Gastrocnemius medialis (tissue), 4 donors: ENCODE measurements at regions not wholly inside any gene's neighbourhood (a gene's known extent, or its start where the extent isn't known, plus 50 kb on each side); places are given as distances from the start of the nearest gene placed in this dataset.

Experiments used
- ATAC-seq, 2 donors: fragments of 150-250 bp; one replicate each; pipeline ENCODE4 v1.9.1; 2016
- DNase-seq, 2 donors: peaks; one replicate each; pipeline ENCODE4 v3.0.0-alpha.2; 2019
- H3K27ac ChIP-seq, 4 donors: fragments of 200-600 bp; sonication (generic); 1 replicate in 1 of 4; 2 replicates in 3 of 4; pipeline ENCODE4 v1.5.1; 2016 to 2018; ENCODE audit warnings: mild to moderate bottlenecking in 2 of 4, moderate library complexity in 1 of 4
- H3K27me3 ChIP-seq, 3 donors: fragments of 200-600 bp; sonication (generic) in 2 of 3; 1 replicate in 1 of 3; 2 replicates in 2 of 3; pipeline versions ENCODE4 v1.5.1 to v1.6.0; 2016 to 2019; ENCODE audit warnings: mild to moderate bottlenecking in 1 of 3, moderate library complexity in 1 of 3
- H3K36me3 ChIP-seq, 2 donors: fragments of 200-600 bp; sonication (generic) in 1 of 2; one replicate each; pipeline ENCODE4 v1.5.1; 2017 to 2018
- H3K4me1 ChIP-seq, 2 donors: fragments of 200-600 bp; sonication (generic) in 1 of 2; one replicate each; pipeline ENCODE4 v1.5.1; 2016 to 2017; ENCODE audit warnings: mild to moderate bottlenecking in 2 of 2
- H3K4me3 ChIP-seq, 4 donors: fragments of 200-600 bp; sonication (generic) in 3 of 4; 1 replicate in 1 of 4; 2 replicates in 3 of 4; pipeline ENCODE4 v1.5.1; 2016 to 2019; ENCODE audit warnings: mild to moderate bottlenecking in 2 of 4
- H3K9me3 ChIP-seq, 3 donors: fragments of 200-600 bp; sonication (generic) in 2 of 3; 1 replicate in 1 of 3; 2 replicates in 2 of 3; pipeline ENCODE4 v1.5.1; 2016 to 2019
- POLR2A ChIP-seq, 2 donors: fragments of 450-650 bp; IDR thresholded peaks; one replicate each; pipeline ENCODE4 v1.6.1; 2017; ENCODE audit warnings: antibody characterized with exemption in 2 of 2, mild to moderate bottlenecking in 2 of 2, moderate library complexity in 2 of 2
- in situ Hi-C, 4 donors: fragments of 200-750 bp; cut with MboI; loops; one replicate each; pipeline versions ENCODE4 v1.15.0 to v1.8.0; 2017; ENCODE audit warnings: low sequenced_read_pairs in 4 of 4
- intact Hi-C: fragments of 100-400 bp; cut with DNase I; formaldehyde crosslinking; loops from one replicate; pipeline ENCODE4 v1.15.1; 2023; ENCODE audit warnings: low total_unique reads
- TF ChIP-seq, protein P1 (sequence below), 5 experiments: fragments of 450-650 bp in 3 of 5; fragments of 200-600 bp in 2 of 5; sonication (generic) in 2 of 5; IDR thresholded peaks in 4 of 5; conservative IDR thresholded peaks in 1 of 5; 1 replicate in 4 of 5; 2 replicates in 1 of 5; pipeline ENCODE4 v1.5.1; 2016 to 2019; ENCODE audit warnings: antibody characterized with exemption in 5 of 5, mild to moderate bottlenecking in 3 of 5, moderate library complexity in 3 of 5

DNA sequence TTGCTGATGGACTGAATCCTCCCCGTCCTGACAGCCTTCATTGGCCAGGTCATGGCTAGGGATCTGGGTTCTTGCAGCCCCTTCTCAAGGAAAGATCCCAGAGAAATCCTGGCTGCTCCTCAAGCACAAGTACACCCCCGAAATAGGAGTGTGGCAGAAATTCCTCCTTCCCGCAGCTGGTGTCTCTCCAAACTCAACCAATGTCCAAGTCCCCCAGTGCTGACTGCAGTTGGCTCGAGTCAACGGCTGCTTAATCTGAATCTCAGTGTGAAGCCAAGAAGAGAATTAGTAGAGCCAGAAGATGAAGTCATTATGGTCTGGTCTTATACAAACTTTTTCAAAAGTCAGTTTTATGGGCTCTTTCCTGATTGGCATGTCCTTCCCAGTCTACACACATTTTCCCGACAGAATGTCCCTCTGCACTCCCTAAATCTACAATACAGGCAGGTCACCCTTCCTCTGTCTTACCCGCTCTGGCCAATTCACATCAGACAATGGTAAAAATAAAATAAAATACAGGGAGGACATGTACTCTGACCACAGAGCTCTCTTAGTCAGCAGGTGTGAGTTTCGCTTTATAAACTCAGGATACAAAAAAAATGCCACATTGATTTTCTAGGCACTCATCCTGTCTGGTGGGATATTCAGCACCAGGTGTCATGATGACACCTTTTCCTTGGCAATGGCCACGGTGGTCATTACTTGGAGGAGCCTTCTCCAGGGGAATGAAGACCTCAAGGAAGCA, 76.9 kb upstream of the PAPOLG start:
- H3K27me3 ChIP-seq = peaks cover 0 to 6% (median 5%) of the 10 kb centered on the region in 3 donors
- DNase-seq = no peak

DNA sequence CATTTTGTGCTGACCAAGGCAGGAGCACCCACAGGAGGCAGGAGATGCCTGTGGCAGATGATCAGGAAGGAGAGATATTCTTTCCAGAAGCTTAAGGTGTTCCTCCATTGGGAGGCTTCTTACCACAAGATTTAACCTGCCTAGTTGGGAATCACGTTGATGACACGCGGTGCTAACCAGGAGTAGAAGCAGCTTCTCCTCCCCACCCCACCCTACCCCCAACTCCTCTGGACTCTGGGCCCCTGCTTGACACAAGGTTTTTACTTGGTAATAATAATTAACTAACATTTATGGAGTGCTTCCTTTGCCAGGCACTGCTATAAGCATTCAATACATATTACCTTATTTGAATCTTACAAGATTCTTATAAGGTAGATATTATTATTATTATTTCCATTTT, 62.5 kb upstream of the PAPOLG start:
- Histone ChIP-seq H3K9me3 (no peaks in the 10 kb centered on the region), H3K36me3 (no peaks in the 10 kb centered on the region), H3K4me1 (no peaks in the 10 kb centered on the region), H3K27me3 (no peaks in the 10 kb centered on the region), H3K4me3 (no peak overlapping the region), H3K27ac (no peak overlapping the region)
- in situ Hi-C loops = no loop called here
- no peak for ATAC-seq
- intact Hi-C loops = no loop called here
- no peak for DNase-seq
- TF ChIP-seq, protein P1, sequence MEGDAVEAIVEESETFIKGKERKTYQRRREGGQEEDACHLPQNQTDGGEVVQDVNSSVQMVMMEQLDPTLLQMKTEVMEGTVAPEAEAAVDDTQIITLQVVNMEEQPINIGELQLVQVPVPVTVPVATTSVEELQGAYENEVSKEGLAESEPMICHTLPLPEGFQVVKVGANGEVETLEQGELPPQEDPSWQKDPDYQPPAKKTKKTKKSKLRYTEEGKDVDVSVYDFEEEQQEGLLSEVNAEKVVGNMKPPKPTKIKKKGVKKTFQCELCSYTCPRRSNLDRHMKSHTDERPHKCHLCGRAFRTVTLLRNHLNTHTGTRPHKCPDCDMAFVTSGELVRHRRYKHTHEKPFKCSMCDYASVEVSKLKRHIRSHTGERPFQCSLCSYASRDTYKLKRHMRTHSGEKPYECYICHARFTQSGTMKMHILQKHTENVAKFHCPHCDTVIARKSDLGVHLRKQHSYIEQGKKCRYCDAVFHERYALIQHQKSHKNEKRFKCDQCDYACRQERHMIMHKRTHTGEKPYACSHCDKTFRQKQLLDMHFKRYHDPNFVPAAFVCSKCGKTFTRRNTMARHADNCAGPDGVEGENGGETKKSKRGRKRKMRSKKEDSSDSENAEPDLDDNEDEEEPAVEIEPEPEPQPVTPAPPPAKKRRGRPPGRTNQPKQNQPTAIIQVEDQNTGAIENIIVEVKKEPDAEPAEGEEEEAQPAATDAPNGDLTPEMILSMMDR (IDR thresholded peaks at IDR 0.05 in 4 of 5, conservative IDR thresholded peaks at IDR 0.05 in 1 of 5) = no peak
- no peak for TF ChIP-seq POLR2A (IDR thresholded peaks at IDR 0.05)

More for the DNA sequence above, 76.9 kb upstream of the PAPOLG start:
- H3K4me1 ChIP-seq = no peaks in the 10 kb centered on the region
- H3K36me3 ChIP-seq = no peaks in the 10 kb centered on the region
- no peak overlapping the region for H3K4me3 ChIP-seq
- H3K9me3 ChIP-seq = no peaks in the 10 kb centered on the region
- TF ChIP-seq POLR2A (IDR thresholded peaks at IDR 0.05) = no peak
- TF ChIP-seq, protein P1 (IDR thresholded peaks at IDR 0.05 in 4 of 5, conservative IDR thresholded peaks at IDR 0.05 in 1 of 5) = no peak
- no peak for ATAC-seq
- intact Hi-C loops = loop anchor here (10.0 kb wide), 1 partner anchor 104 kb away; no protein-coding TSS in a partner anchor
- no peak overlapping the region for H3K27ac ChIP-seq
- in situ Hi-C loops = no loop called here

DNA sequence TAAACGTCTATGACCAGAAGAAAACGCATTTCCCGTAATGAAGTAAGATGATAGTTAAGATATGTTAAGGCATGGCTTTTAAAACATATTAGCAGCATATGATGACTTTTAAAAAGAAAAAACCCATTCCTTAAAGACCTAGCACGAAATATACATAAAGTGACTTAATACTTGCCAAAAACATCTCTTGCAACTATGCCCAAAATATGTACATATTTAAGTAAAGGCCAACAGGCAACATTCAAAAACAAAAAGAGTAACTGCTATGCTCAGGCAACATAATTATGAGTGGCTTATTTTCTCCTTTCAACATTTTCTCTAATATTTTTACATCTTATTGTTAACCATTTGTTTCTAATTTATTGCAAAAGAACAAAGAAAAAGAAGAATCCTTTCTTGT, 60.3 kb upstream of the PAPOLG start:
- Histone ChIP-seq H3K27ac (no peak overlapping the region), H3K9me3 (no peaks in the 10 kb centered on the region), H3K27me3 (no peaks in the 10 kb centered on the region), H3K36me3 (no peaks in the 10 kb centered on the region), H3K4me1 (no peaks in the 10 kb centered on the region), H3K4me3 (no peak overlapping the region)
- in situ Hi-C loops (no loop called here), intact Hi-C loops (no loop called here)
- DNase-seq (no peak), ATAC-seq (no peak)
- TF ChIP-seq, protein P1 (IDR thresholded peaks at IDR 0.05 in 4 of 5, conservative IDR thresholded peaks at IDR 0.05 in 1 of 5) = no peak
- no peak for TF ChIP-seq POLR2A (IDR thresholded peaks at IDR 0.05)

DNA sequence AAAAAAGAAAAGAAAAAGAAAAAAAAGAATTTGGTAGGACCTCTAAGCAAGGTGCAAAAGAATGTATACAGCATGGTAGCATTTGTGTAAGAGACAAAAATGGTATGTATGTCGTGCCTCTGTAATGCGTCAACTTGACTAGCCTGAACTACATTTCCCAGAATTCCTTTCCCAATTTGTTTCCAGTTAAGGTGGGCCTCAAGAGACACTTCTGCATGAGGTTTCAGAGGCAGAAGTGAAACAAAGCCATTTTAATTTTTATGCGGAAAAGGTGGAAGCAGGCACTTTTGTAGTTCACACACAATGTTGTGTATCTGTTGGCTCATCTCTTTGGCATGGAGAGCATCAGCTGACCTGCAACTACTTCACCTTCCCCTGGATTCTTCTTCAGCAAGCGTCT, 56.5 kb upstream of the PAPOLG start:
- H3K4me1 ChIP-seq = no peaks in the 10 kb centered on the region
- intact Hi-C loops (no loop called here), in situ Hi-C loops (loop anchor here in 1 of 4 donors (10.0 kb wide), 1 partner anchor 295 kb away; no protein-coding TSS in a partner anchor)
- no peak overlapping the region for H3K4me3 ChIP-seq
- ATAC-seq (no peak), DNase-seq (no peak)
- TF ChIP-seq, protein P1 (IDR thresholded peaks at IDR 0.05 in 4 of 5, conservative IDR thresholded peaks at IDR 0.05 in 1 of 5) = no peak
- TF ChIP-seq POLR2A (IDR thresholded peaks at IDR 0.05) = no peak
- no peaks in the 10 kb centered on the region for H3K9me3 ChIP-seq
- no peaks in the 10 kb centered on the region for H3K36me3 ChIP-seq
- H3K27me3 ChIP-seq = no peaks in the 10 kb centered on the region
- no peak overlapping the region for H3K27ac ChIP-seq
